Common myeloid progenitor, CD34-positive (primary cell): ENCODE measurements at regions not wholly inside any gene's neighbourhood (a gene's known extent, or its start where the extent isn't known, plus 50 kb on each side); places are given as distances from the start of the nearest gene placed in this dataset.

Experiments used
- CTCF ChIA-PET: fragments of 350-600 bp; sonication (Branson Sonifier 250); formaldehyde crosslinking; loops from one replicate; lab custom pipeline; 2021; ENCODE audit warnings: antibody characterized with exemption; lab: Charles Lee
- POLR2A ChIA-PET: fragments of 350-600 bp; sonication (Branson Sonifier 250); formaldehyde crosslinking; loops from one replicate; lab custom pipeline; 2021; ENCODE audit warnings: antibody characterized with exemption; lab: Charles Lee
- DNase-seq, 3 donors: peaks; one replicate each; pipeline versions ENCODE4 v3.0.0 to v3.0.0-alpha.2; 2013
- H3K27ac ChIP-seq, 2 experiments: 1 replicate in 1 of 2; 2 replicates in 1 of 2; pipeline ENCODE4 v1.7.0; 2013; ENCODE audit warnings: inconsistent platforms in 2 of 2, low read length in 2 of 2, mild to moderate bottlenecking in 2 of 2, low read depth in 1 of 2, moderate library complexity in 1 of 2; ENCODE audit not compliant: severe bottlenecking in 2 of 2, insufficient read depth in 1 of 2, poor library complexity in 1 of 2
- H3K27me3 ChIP-seq, 5 experiments: replicated peaks in 2 of 5; 1 replicate in 3 of 5; 2 replicates in 2 of 5; pipeline versions ENCODE4 v1.6.1 to v1.7.0; 2013; ENCODE audit warnings: low read length in 4 of 5, mild to moderate bottlenecking in 2 of 5, moderate library complexity in 2 of 5, inconsistent platforms in 1 of 5; ENCODE audit not compliant: insufficient read depth in 5 of 5, control insufficient read depth in 4 of 5
- H3K36me3 ChIP-seq, 4 experiments: 1 replicate in 2 of 4; 2 replicates in 2 of 4; pipeline versions ENCODE4 v1.6.1 to v1.7.0; 2013; ENCODE audit warnings: low read length in 3 of 4, control low read depth in 1 of 4, mild to moderate bottlenecking in 1 of 4; ENCODE audit not compliant: control insufficient read depth in 4 of 4, insufficient read depth in 4 of 4
- H3K4me1 ChIP-seq, 4 experiments: 1 replicate in 3 of 4; 2 replicates in 1 of 4; pipeline versions ENCODE4 v1.6.1 to v1.7.1; 2013; ENCODE audit warnings: low read length in 3 of 4, mild to moderate bottlenecking in 3 of 4, control low read depth in 1 of 4, inconsistent platforms in 1 of 4, moderate library complexity in 1 of 4; ENCODE audit not compliant: control insufficient read depth in 4 of 4, insufficient read depth in 4 of 4; ENCODE audit errors: control extremely low read depth in 1 of 4
- H3K4me3 ChIP-seq, 7 experiments: 1 replicate in 4 of 7; 2 replicates in 3 of 7; pipeline versions ENCODE4 v1.5.1 to v1.7.0; 2013; ENCODE audit warnings: mild to moderate bottlenecking in 7 of 7, low read length in 6 of 7, moderate library complexity in 6 of 7, inconsistent platforms in 2 of 7, low read depth in 2 of 7, control low read depth in 1 of 7; ENCODE audit not compliant: insufficient read depth in 4 of 7, control insufficient read depth in 1 of 7; ENCODE audit errors: extremely low read depth in 1 of 7
- H3K9me3 ChIP-seq, 5 experiments: 1 replicate in 4 of 5; 2 replicates in 1 of 5; pipeline versions ENCODE4 v1.6.1 to v1.7.1; 2013; ENCODE audit warnings: low read length in 4 of 5, mild to moderate bottlenecking in 2 of 5, inconsistent platforms in 1 of 5, low read depth in 1 of 5, moderate library complexity in 1 of 5; ENCODE audit not compliant: control insufficient read depth in 4 of 5, insufficient read depth in 2 of 5; ENCODE audit errors: control extremely low read depth in 1 of 5
- WGBS: methylation state at CpG from one replicate; pipeline ENCODE4 v1.1.5; 2013; ENCODE audit not compliant: insufficient coverage; 5-methylcytosine and 5-hydroxymethylcytosine counted together

- Histone ChIP-seq H3K36me3 (no peaks in the 10 kb centered on the region), H3K4me1 (no peaks in the 10 kb centered on the region), H3K27me3 (no peaks in the 10 kb centered on the region), H3K4me3 (no peak overlapping the region), H3K27ac (no peak overlapping the region), H3K9me3 (no peaks in the 10 kb centered on the region)
- DNase-seq: no peak
- POLR2A ChIA-PET: no interaction called here
- no CpG with 5 or more reads among the region's 4 CpGs for WGBS
- CTCF ChIA-PET: interaction anchor here (1.1 kb wide), 1 partner anchor 10 kb away, joined by 3 read pairs; no protein-coding TSS in a partner anchor
Observed at GRCh38 chr4:85381968-85382367, 93.0 kb upstream of the ARHGAP24 start.

DNA sequence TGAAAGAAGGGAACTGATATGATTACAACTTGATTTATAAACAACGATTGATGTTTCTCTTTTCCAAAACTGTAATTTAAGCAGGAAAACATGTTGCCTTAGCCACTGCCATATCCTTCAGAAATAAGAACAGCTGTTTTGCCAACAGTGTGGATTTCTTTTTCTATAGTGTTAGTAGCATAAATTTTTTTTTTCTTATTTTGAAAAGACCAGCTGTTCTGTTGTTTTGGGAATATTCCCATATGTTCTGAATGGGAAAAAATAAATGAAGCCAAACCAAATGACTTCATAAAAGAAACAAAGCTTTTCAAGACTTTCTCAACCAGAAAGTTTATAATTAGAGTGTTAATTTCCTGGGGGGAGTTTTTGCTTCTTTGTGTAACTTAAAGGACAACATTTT is 83.9 kb upstream of the ARHGAP24 start:
- Histone ChIP-seq H3K9me3 (no peaks in the 10 kb centered on the region), H3K27ac (no peak overlapping the region), H3K4me3 (no peak overlapping the region), H3K27me3 (no peaks in the 10 kb centered on the region), H3K36me3 (no peaks in the 10 kb centered on the region), H3K4me1 (no peaks in the 10 kb centered on the region)
- DNase-seq: no peak
- no CpG with 5 or more reads among the region's 1 CpG for WGBS
- POLR2A ChIA-PET: no interaction called here
- CTCF ChIA-PET: no interaction called here

- ChIA-PET CTCF (no interaction called here), POLR2A (no interaction called here)
- H3K9me3 ChIP-seq: no peaks in the 10 kb centered on the region
- H3K4me3 ChIP-seq: no peak overlapping the region
- no peaks in the 10 kb centered on the region for H3K4me1 ChIP-seq
- no peak overlapping the region for H3K27ac ChIP-seq
- no peaks in the 10 kb centered on the region for H3K36me3 ChIP-seq
- H3K27me3 ChIP-seq: no peaks in the 10 kb centered on the region
- 33% methylated on average over 1 of the region's 4 CpGs for WGBS
- no peak for DNase-seq
Observed at GRCh38 chr4:85391589-85392410, 83.2 kb upstream of the ARHGAP24 start.

DNA sequence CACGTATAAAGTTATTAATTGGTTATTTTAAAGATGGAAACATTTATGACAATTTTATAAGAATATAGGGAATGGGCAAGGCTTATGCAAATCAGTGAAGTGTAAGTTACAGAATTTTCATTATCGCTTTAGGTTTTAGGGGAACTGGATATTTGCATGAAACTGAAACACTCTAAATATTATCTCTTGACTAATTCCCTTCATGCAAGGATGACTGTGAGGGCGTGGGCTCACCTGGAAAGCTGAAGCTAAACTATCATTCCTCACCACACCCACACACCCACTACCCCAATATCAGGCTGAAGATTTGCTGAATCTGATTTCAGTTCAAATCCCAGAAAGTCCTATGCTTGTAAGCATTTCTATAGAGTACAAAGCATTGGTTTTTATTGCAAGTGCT is 81.7 kb upstream of the ARHGAP24 start:
- POLR2A ChIA-PET: no interaction called here
- peak in 1 of 3 donors; percentile 3 for DNase-seq
- H3K9me3 ChIP-seq: no peaks in the 10 kb centered on the region
- H3K27ac ChIP-seq: no peak overlapping the region
- H3K4me1 ChIP-seq: no peaks in the 10 kb centered on the region
- no peaks in the 10 kb centered on the region for H3K36me3 ChIP-seq
- no CpG with 5 or more reads among the region's 3 CpGs for WGBS
- H3K4me3 ChIP-seq: no peak overlapping the region
- CTCF ChIA-PET: no interaction called here
- no peaks in the 10 kb centered on the region for H3K27me3 ChIP-seq

GRCh38 chr4:85398276-85398675 is 76.7 kb upstream of the ARHGAP24 start:
- WGBS: 86% methylated on average over 1 of the region's 1 CpG
- Histone ChIP-seq H3K27me3 (no peaks in the 10 kb centered on the region), H3K9me3 (peaks cover 0 to 3% (median 0%) of the 10 kb centered on the region in 5 experiments), H3K27ac (no peak overlapping the region), H3K4me1 (no peaks in the 10 kb centered on the region), H3K4me3 (no peak overlapping the region), H3K36me3 (no peaks in the 10 kb centered on the region)
- no peak for DNase-seq
- CTCF ChIA-PET: no interaction called here
- POLR2A ChIA-PET: no interaction called here

- no CpG with 5 or more reads among the region's 2 CpGs for WGBS
- no peaks in the 10 kb centered on the region for H3K27me3 ChIP-seq
- H3K9me3 ChIP-seq: peaks cover 0 to 3% (median 0%) of the 10 kb centered on the region in 5 experiments
- no peak for DNase-seq
- POLR2A ChIA-PET: no interaction called here
- H3K36me3 ChIP-seq: no peaks in the 10 kb centered on the region
- no peaks in the 10 kb centered on the region for H3K4me1 ChIP-seq
- no peak overlapping the region for H3K4me3 ChIP-seq
- CTCF ChIA-PET: no interaction called here
- no peak overlapping the region for H3K27ac ChIP-seq
Observed at GRCh38 chr4:85399270-85399669, 75.7 kb upstream of the ARHGAP24 start.

DNA sequence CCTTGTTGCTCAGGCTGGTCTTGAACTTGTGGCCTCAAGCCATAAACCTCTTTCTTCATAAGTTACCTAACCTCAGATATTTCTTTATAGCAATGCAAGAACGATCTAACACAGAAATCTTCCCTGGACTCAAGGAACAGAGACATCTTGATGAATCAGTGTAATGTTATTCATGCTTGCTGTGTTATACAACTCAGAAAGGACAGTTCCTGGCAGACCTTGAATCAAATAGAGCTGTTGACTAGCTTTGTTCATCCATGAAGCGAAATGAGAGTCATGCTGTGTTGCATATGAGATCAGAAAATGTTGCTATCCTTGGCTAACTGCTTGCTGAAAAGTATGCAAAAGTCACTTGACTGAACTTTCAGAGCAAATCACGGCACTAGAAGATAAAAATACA is 72.6 kb upstream of the ARHGAP24 start:
- no peak overlapping the region for H3K4me3 ChIP-seq
- no peaks in the 10 kb centered on the region for H3K36me3 ChIP-seq
- no peaks in the 10 kb centered on the region for H3K27me3 ChIP-seq
- H3K4me1 ChIP-seq: no peaks in the 10 kb centered on the region
- DNase-seq: no peak
- ChIA-PET POLR2A (no interaction called here), CTCF (no interaction called here)
- 93% methylated on average over 1 of the region's 3 CpGs for WGBS
- H3K27ac ChIP-seq: no peak overlapping the region
- peaks cover 0 to 3% (median 0%) of the 10 kb centered on the region in 5 experiments for H3K9me3 ChIP-seq
